ENCODE measurements at regions not wholly inside any gene's neighbourhood (a gene's known extent, or its start where the extent isn't known, plus 50 kb on each side); places are given as distances from the start of the nearest gene placed in this dataset.

GRCh38 chrX:50978920-50979682 lies 68.6 kb downstream of the BMP15 start:
- Histone ChIP-seq H3K9me3 (replicated peaks in 1 of 2; ENCODE audit: control insufficient read depth in 1 of 2, insufficient read depth in 1 of 2, low read length in 2 of 2) (no peaks in the 10 kb centered on the region), H3K4me2 (replicated peaks; ENCODE audit: extremely low read depth, low read length, poor library complexity, severe bottlenecking) (no peak overlapping the region), H3K4me1 (ENCODE audit: control insufficient read depth in 1 of 2, insufficient read depth in 2 of 2, low read length in 2 of 2) (no peaks in the 10 kb centered on the region), H2AFZ (ENCODE audit: insufficient read depth, low read depth, low read length, poor library complexity, severe bottlenecking) (no peak overlapping the region), H3K36me3 (replicated peaks in 1 of 2; ENCODE audit: control insufficient read depth in 1 of 2, insufficient read depth in 2 of 2, low read length in 2 of 2) (no peaks in the 10 kb centered on the region), H3K27ac (ENCODE audit: low read depth in 1 of 2, low read length in 2 of 2) (no peak overlapping the region), H3K9ac (ENCODE audit: insufficient read depth, low read length, poor library complexity, severe bottlenecking) (no peak overlapping the region), H3K79me2 (ENCODE audit: insufficient read depth, low read length) (no peaks in the 10 kb centered on the region), H3K27me3 (ENCODE audit: control insufficient read depth in 2 of 2, insufficient read depth in 2 of 2, low read length in 2 of 2) (no peaks in the 10 kb centered on the region), H4K20me1 (ENCODE audit: insufficient read depth, low read length) (no peaks in the 10 kb centered on the region), H3K4me3 (replicated peaks in 1 of 3; ENCODE audit: low read depth in 2 of 3, low read length in 3 of 3) (no peak overlapping the region)
- no peak for DNase-seq
- Mint-ChIP-seq H3K9me3 (no peaks in the 10 kb centered on the region), H3K4me3 (no peak overlapping the region), H3K27me3 (ENCODE audit: low read depth in 3 of 3) (peaks cover 0 to 11% (median 0%) of the 10 kb centered on the region in 3 donors), H3K36me3 (no peaks in the 10 kb centered on the region), H3K4me1 (no peaks in the 10 kb centered on the region), H3K27ac (no peak overlapping the region)
- 90% methylated on average over 4 of the region's 13 CpGs for WGBS (ENCODE audit: insufficient coverage)
- intact Hi-C loops (cut with micrococcal nuclease), result no loop called here
- TF ChIP-seq CTCF (IDR thresholded peaks at IDR 0.05), result no peak

GRCh38 chrX:50980251-50980650 lies 69.7 kb downstream of the BMP15 start:
- Histone ChIP-seq H4K20me1 (ENCODE audit: insufficient read depth, low read length) (no peaks in the 10 kb centered on the region), H3K79me2 (ENCODE audit: insufficient read depth, low read length) (no peaks in the 10 kb centered on the region), H3K9ac (ENCODE audit: insufficient read depth, low read length, poor library complexity, severe bottlenecking) (no peak overlapping the region), H3K4me3 (replicated peaks in 1 of 3; ENCODE audit: low read depth in 2 of 3, low read length in 3 of 3) (no peak overlapping the region), H2AFZ (ENCODE audit: insufficient read depth, low read depth, low read length, poor library complexity, severe bottlenecking) (no peak overlapping the region), H3K27me3 (ENCODE audit: control insufficient read depth in 2 of 2, insufficient read depth in 2 of 2, low read length in 2 of 2) (no peaks in the 10 kb centered on the region), H3K4me2 (replicated peaks; ENCODE audit: extremely low read depth, low read length, poor library complexity, severe bottlenecking) (no peak overlapping the region), H3K27ac (ENCODE audit: low read depth in 1 of 2, low read length in 2 of 2) (no peak overlapping the region), H3K4me1 (ENCODE audit: control insufficient read depth in 1 of 2, insufficient read depth in 2 of 2, low read length in 2 of 2) (no peaks in the 10 kb centered on the region), H3K36me3 (replicated peaks in 1 of 2; ENCODE audit: control insufficient read depth in 1 of 2, insufficient read depth in 2 of 2, low read length in 2 of 2) (no peaks in the 10 kb centered on the region), H3K9me3 (replicated peaks in 1 of 2; ENCODE audit: control insufficient read depth in 1 of 2, insufficient read depth in 1 of 2, low read length in 2 of 2) (no peaks in the 10 kb centered on the region)
- intact Hi-C loops (cut with micrococcal nuclease), result no loop called here
- no peaks in the 10 kb centered on the region for H3K36me3 Mint-ChIP-seq
- no peaks in the 10 kb centered on the region for H3K4me1 Mint-ChIP-seq
- no peaks in the 10 kb centered on the region for H3K9me3 Mint-ChIP-seq
- 83% methylated on average over 1 of the region's 3 CpGs for WGBS (ENCODE audit: insufficient coverage)
- no peak for TF ChIP-seq CTCF (IDR thresholded peaks at IDR 0.05)
- no peak overlapping the region for H3K27ac Mint-ChIP-seq
- peaks cover 0 to 11% (median 2%) of the 10 kb centered on the region in 3 donors for H3K27me3 Mint-ChIP-seq (ENCODE audit: low read depth in 3 of 3)
- DNase-seq, result no peak
- H3K4me3 Mint-ChIP-seq, result no peak overlapping the region

Data from CD14-positive monocyte (primary cell).